DMS 273 (cell line): ENCODE measurements at regions not wholly inside any gene's neighbourhood (a gene's known extent, or its start where the extent isn't known, plus 50 kb on each side); places are given as distances from the start of the nearest gene placed in this dataset.
A peak's percentile ranks its signal among the peaks of the same experiment; 100 is the strongest.
"Not testable (repeated sequence)": the region's sequence is repeated elsewhere in the genome, so short reads cannot be mapped to it uniquely, and the experiment has no call there.

Source experiments
- DNase-seq: peaks from one replicate; lab custom pipeline; 2025; ENCODE audit not compliant: unreplicated experiment; lab: John Stamatoyannopoulos, UW

GRCh38 chr6:54559136-54559535, 250.9 kb downstream of the TINAG start:
- no peak for DNase-seq

- not testable (repeated sequence) for DNase-seq
Observed at GRCh38 chr6:54564188-54564587, 255.9 kb downstream of the TINAG start.

- no peak for DNase-seq
Observed at GRCh38 chr6:54574671-54575070, 266.4 kb downstream of the TINAG start.

GRCh38 chr6:54578261-54578660, 268.3 kb upstream of the FAM83B start:
- DNase-seq, result no peak

GRCh38 chr6:54579011-54579410, 267.6 kb upstream of the FAM83B start:
- DNase-seq, result no peak

GRCh38 chr6:54586251-54586650, 260.3 kb upstream of the FAM83B start:
- DNase-seq, result no peak

- no peak for DNase-seq
Observed at GRCh38 chr6:54587277-54587676, 259.3 kb upstream of the FAM83B start.

- no peak for DNase-seq
Observed at GRCh38 chr6:54588176-54588575, 258.4 kb upstream of the FAM83B start.

GRCh38 chr6:54595844-54596243, 250.7 kb upstream of the FAM83B start:
- DNase-seq, result no peak

GRCh38 chr6:54598787-54599313, 247.7 kb upstream of the FAM83B start:
- DNase-seq, result no peak

GRCh38 chr6:54601600-54602300, 244.8 kb upstream of the FAM83B start:
- DNase-seq, result peak; percentile 11

- DNase-seq, result no peak
Observed at GRCh38 chr6:54602591-54602990, 244.0 kb upstream of the FAM83B start.

GRCh38 chr6:54609981-54610380, 236.6 kb upstream of the FAM83B start:
- DNase-seq, result no peak

- no peak for DNase-seq
Observed at GRCh38 chr6:54613596-54613995, 233.0 kb upstream of the FAM83B start.

- no peak for DNase-seq
Observed at GRCh38 chr6:54614499-54615195, 231.9 kb upstream of the FAM83B start.

GRCh38 chr6:54617730-54618129, 228.8 kb upstream of the FAM83B start:
- no peak for DNase-seq

- DNase-seq, result no peak
Observed at GRCh38 chr6:54618572-54618971, 228.0 kb upstream of the FAM83B start.

- DNase-seq, result no peak
Observed at GRCh38 chr6:54619102-54619501, 227.5 kb upstream of the FAM83B start.

GRCh38 chr6:54621285-54621684, 225.3 kb upstream of the FAM83B start:
- DNase-seq, result no peak

GRCh38 chr6:54624216-54624615, 222.4 kb upstream of the FAM83B start:
- no peak for DNase-seq

- DNase-seq, result no peak
Observed at GRCh38 chr6:54624779-54625178, 221.8 kb upstream of the FAM83B start.

- DNase-seq, result no peak
Observed at GRCh38 chr6:54629131-54629530, 217.4 kb upstream of the FAM83B start.
